ENCODE measurements at regions not wholly inside any gene's neighbourhood (a gene's known extent, or its start where the extent isn't known, plus 50 kb on each side); places are given as distances from the start of the nearest gene placed in this dataset.

DNA sequence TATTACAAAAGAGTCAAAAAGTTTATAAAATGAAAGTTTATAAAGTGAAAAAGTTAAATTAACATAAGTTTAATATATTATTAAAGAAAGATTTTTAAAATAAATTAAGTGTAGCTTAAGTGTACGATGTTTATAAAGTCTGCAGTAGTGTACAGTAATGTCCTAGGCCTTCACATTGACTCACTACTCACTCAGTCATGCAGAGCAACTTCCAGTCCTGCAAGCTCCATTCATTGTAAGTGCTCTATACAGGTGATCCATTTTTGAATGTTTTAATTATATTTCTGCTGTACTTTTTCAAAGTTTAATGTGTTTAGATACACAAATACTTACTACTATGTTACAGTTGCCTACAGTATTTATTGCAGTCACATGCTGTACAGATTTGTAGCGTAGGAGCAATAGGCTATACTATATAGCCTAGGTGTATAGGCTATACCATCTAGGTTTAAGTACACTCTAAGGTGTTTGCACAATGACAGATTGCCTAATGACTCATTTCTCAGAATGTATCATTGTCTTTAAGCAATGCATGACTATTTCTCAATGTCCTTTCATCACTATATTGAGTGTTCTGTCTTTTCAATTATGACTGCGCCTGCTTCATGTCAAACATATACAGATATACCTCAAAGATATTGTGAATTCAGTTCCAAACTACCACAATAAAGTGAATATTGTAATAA is 1110.3 kb upstream of the MAP3K7 start:
- H3K27me3 ChIP-seq (ENCODE audit: insufficient read depth, poor library complexity, severe bottlenecking) = no peaks in the 10 kb centered on the region
- H3K4me3 ChIP-seq (replicated peaks; ENCODE audit: insufficient read depth, low read length) = no peak overlapping the region
- peak in 1 of 2 experiments; percentile 2 for DNase-seq (ENCODE audit: low read depth in 1 of 2, low spot score in 1 of 2)
- TF ChIP-seq SPI1 (IDR thresholded peaks at IDR 0.05; ENCODE audit: borderline replicate concordance, low read depth) = no peak
- no peak for TF ChIP-seq GABPA (IDR thresholded peaks at IDR 0.05; ENCODE audit: low read depth)
- TF ChIP-seq, protein P1, sequence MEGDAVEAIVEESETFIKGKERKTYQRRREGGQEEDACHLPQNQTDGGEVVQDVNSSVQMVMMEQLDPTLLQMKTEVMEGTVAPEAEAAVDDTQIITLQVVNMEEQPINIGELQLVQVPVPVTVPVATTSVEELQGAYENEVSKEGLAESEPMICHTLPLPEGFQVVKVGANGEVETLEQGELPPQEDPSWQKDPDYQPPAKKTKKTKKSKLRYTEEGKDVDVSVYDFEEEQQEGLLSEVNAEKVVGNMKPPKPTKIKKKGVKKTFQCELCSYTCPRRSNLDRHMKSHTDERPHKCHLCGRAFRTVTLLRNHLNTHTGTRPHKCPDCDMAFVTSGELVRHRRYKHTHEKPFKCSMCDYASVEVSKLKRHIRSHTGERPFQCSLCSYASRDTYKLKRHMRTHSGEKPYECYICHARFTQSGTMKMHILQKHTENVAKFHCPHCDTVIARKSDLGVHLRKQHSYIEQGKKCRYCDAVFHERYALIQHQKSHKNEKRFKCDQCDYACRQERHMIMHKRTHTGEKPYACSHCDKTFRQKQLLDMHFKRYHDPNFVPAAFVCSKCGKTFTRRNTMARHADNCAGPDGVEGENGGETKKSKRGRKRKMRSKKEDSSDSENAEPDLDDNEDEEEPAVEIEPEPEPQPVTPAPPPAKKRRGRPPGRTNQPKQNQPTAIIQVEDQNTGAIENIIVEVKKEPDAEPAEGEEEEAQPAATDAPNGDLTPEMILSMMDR (IDR thresholded peaks at IDR 0.05; ENCODE audit: insufficient read depth, low read length) = no peak
- TF ChIP-seq, protein P2, sequence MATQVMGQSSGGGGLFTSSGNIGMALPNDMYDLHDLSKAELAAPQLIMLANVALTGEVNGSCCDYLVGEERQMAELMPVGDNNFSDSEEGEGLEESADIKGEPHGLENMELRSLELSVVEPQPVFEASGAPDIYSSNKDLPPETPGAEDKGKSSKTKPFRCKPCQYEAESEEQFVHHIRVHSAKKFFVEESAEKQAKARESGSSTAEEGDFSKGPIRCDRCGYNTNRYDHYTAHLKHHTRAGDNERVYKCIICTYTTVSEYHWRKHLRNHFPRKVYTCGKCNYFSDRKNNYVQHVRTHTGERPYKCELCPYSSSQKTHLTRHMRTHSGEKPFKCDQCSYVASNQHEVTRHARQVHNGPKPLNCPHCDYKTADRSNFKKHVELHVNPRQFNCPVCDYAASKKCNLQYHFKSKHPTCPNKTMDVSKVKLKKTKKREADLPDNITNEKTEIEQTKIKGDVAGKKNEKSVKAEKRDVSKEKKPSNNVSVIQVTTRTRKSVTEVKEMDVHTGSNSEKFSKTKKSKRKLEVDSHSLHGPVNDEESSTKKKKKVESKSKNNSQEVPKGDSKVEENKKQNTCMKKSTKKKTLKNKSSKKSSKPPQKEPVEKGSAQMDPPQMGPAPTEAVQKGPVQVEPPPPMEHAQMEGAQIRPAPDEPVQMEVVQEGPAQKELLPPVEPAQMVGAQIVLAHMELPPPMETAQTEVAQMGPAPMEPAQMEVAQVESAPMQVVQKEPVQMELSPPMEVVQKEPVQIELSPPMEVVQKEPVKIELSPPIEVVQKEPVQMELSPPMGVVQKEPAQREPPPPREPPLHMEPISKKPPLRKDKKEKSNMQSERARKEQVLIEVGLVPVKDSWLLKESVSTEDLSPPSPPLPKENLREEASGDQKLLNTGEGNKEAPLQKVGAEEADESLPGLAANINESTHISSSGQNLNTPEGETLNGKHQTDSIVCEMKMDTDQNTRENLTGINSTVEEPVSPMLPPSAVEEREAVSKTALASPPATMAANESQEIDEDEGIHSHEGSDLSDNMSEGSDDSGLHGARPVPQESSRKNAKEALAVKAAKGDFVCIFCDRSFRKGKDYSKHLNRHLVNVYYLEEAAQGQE (IDR thresholded peaks at IDR 0.05; ENCODE audit: insufficient replicate concordance, low read depth) = no peak
- TF ChIP-seq POLR2AphosphoS5 (IDR thresholded peaks at IDR 0.05; ENCODE audit: low read depth) = no peak
- no peak overlapping the region for H3K27ac ChIP-seq (replicated peaks)

DNA sequence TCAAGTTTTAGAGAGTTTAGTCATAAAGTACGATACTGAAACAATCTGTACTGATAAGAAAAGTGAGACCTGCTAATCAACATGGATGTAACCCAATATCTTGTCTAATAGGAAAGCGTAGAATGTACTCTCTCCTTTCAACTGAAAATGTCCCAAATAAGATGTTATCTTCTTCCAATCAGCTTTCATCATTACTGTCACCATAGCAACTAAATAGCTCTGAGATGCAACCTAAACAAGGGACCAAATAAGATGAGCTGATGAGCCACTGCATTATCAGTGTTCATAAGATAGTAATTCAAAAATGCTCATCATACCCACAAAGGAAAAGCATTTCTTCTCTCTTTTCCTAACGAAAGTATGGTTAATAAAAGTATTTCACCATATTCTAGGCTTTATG is 1108.3 kb upstream of the MAP3K7 start:
- no peak for TF ChIP-seq SPI1 (IDR thresholded peaks at IDR 0.05; ENCODE audit: borderline replicate concordance, low read depth)
- TF ChIP-seq, protein P2 (IDR thresholded peaks at IDR 0.05; ENCODE audit: insufficient replicate concordance, low read depth) = no peak
- no peak for TF ChIP-seq GABPA (IDR thresholded peaks at IDR 0.05; ENCODE audit: low read depth)
- TF ChIP-seq POLR2AphosphoS5 (IDR thresholded peaks at IDR 0.05; ENCODE audit: low read depth) = no peak
- TF ChIP-seq, protein P1 (IDR thresholded peaks at IDR 0.05; ENCODE audit: insufficient read depth, low read length) = no peak
- Histone ChIP-seq H3K27me3 (ENCODE audit: insufficient read depth, poor library complexity, severe bottlenecking) (no peaks in the 10 kb centered on the region), H3K27ac (replicated peaks) (no peak overlapping the region), H3K4me3 (replicated peaks; ENCODE audit: insufficient read depth, low read length) (no peak overlapping the region)
- no peak for DNase-seq (ENCODE audit: low read depth in 1 of 2, low spot score in 1 of 2)

DNA sequence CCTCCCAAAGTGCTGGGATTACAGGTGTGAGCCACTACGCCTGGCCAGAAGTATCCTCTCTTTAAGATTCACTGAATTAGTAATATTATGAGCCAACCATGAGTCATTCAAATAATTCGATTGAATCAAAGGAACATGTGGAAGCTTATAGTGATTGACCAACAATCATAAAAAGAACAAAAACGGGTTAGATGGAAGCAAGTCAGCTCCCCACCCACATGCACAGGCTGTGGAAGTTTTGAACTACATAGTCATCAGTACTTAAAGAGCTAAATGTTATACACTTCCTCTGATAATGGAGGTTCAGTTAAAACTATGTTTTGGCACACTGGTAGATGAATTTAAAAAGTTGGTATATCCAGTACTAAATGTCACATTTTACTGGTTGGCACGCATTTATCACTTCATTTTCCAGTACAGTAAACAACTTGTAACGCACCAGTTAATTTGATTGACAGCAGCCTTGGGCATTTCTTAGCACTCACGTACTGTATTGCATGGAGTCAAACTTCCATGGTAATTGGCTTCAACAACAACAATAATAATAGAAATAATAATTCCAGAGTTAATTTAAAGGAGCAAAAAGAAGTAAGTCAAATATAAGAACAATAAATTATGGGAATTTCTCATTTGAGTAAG is 1107.3 kb upstream of the MAP3K7 start:
- DNase-seq (ENCODE audit: low read depth in 1 of 2, low spot score in 1 of 2) = no peak
- no peak overlapping the region for H3K27ac ChIP-seq (replicated peaks)
- H3K4me3 ChIP-seq (replicated peaks; ENCODE audit: insufficient read depth, low read length) = no peak overlapping the region
- H3K27me3 ChIP-seq (ENCODE audit: insufficient read depth, poor library complexity, severe bottlenecking) = no peaks in the 10 kb centered on the region
- TF ChIP-seq POLR2AphosphoS5 (IDR thresholded peaks at IDR 0.05; ENCODE audit: low read depth) = no peak
- TF ChIP-seq SPI1 (IDR thresholded peaks at IDR 0.05; ENCODE audit: borderline replicate concordance, low read depth) = no peak
- TF ChIP-seq, protein P1 (IDR thresholded peaks at IDR 0.05; ENCODE audit: insufficient read depth, low read length) = no peak
- TF ChIP-seq, protein P2 (IDR thresholded peaks at IDR 0.05; ENCODE audit: insufficient replicate concordance, low read depth) = no peak
- TF ChIP-seq GABPA (IDR thresholded peaks at IDR 0.05; ENCODE audit: low read depth) = no peak
